Caki2 (cell line): ENCODE measurements at regions not wholly inside any gene's neighbourhood (a gene's known extent, or its start where the extent isn't known, plus 50 kb on each side); places are given as distances from the start of the nearest gene placed in this dataset.

ENCODE experiments used
- DNase-seq: peaks from one replicate; pipeline ENCODE4 v3.0.0-alpha.2; 2015; ENCODE audit warnings: low read depth
- in situ Hi-C: cut with HindIII; loops from 2 replicates; pipeline ENCODE4 v1.10.0; 2016; ENCODE audit warnings: low sequenced_read_pairs, low pct_unique_long_range_greater_than_20kb, mixed read lengths

GRCh38 chr10:78354101-78354500 lies 320.4 kb downstream of the RPS24 start:
- no peak for DNase-seq
- in situ Hi-C loops, result no loop called here

GRCh38 chr10:78356291-78356900 lies 322.7 kb downstream of the RPS24 start:
- DNase-seq, result no peak
- in situ Hi-C loops, result no loop called here

DNA sequence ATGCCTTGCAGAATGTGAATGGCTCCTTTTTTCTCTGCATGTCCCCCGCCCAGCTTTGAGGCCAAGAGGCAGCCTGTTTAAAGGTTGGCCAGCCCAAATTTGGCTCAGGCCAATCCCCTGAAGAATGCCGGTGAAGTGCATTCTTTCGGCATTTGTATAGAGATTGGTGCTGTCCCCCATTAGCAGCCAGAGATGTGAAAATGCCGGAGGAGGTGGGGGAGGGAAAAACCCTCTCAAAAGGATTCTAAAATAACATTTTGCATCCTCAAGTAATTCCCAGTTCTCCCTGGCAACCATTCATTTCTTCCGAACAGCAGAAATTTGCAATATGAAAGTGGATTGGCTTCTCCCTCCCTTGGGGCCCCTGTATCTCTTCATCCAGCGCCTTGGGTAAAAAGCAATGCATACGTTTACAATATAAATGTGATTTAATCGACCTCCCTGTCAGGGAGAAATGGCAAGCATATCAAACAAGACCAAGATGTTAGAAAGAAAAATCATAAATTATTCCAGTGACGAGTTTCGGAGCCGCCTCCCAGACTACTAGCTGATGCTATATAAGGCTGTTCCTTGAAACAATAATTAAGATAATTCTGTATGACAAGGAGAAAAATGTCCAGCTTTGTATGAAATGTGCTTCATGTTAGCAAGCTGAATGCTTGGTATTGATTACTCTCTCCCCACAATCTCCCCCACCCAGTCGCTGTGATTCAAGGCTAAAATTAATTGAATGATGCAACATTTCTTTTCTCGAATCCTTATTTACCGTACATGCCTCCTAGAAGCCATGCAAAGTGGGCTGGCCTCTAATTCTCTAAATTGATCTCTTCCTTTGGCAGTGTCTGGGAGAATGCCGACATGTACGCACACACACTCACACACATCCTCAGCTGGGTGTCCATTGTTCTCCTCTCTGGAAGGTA lies 323.7 kb downstream of the RPS24 start:
- in situ Hi-C loops, result no loop called here
- no peak for DNase-seq

DNA sequence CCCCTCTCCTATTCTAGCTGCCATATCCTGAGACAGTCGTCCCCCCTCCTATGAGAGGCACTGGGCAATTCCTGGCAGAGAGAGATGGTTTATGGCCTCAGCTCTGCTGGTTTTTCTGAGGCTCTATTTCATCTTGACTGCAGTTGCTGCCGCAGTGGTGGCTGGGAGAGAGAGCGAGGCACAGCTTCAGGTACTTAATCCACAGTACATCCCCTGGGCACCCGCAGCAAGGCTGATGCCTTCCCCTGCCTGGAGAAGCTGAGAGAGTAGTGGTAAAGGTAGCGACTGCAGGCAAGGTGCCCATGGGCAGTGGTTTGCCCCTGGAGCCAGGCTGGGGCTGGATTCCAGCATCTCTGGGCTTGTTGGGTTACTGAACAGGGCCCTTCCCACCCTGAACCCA lies 324.7 kb downstream of the RPS24 start:
- no peak for DNase-seq
- in situ Hi-C loops, result no loop called here

- in situ Hi-C loops, result no loop called here
- DNase-seq, result no peak
These were observed 325.3 kb downstream of the RPS24 start for GRCh38 chr10:78358982-78359381.

DNA sequence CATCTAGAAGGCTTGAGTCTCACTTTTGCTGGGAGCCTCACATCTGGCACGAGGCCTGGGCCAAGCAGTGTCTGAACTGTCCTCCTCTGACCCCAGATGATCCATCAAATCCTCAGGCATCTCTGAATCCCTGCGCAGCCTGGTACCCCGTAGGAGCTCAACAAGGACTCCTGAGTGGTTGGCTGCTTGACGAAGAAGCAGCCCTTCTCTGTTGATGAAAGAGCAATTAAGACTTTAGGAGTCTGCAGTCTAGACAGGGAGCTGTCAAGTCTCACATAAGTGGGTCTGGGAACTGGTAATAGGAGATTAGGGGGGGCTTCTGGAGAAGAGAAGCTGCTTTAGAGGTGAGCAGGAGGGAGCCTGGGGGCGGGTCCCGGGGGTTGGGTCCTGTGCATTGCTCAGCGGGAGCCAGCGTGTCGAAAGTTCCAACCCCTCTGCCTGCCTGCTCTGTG lies 326.0 kb downstream of the RPS24 start:
- no peak for DNase-seq
- in situ Hi-C loops, result no loop called here

- in situ Hi-C loops, result no loop called here
- no peak for DNase-seq
These were observed 326.6 kb downstream of the RPS24 start for GRCh38 chr10:78360284-78360683.

DNA sequence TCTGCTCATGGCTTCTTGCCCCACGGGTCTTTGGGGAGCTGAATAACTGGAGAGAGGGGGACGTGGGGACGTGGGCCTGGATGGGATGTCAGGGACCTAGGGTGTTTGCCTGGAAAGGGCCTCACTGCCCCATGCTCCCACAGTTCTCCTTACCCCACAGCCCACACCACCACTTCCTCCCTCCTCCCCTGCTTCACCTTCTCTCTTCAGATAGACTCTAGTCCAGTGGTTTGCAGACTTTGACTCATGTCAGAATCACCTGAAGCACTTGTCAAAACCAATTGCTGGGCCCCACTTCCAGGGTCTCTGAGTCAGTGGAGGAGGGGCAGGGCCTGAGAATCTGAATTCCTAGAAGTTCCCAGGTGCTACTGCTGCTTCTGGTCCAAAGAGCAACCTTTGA lies 327.4 kb downstream of the RPS24 start:
- no peak for DNase-seq
- in situ Hi-C loops, result no loop called here

DNA sequence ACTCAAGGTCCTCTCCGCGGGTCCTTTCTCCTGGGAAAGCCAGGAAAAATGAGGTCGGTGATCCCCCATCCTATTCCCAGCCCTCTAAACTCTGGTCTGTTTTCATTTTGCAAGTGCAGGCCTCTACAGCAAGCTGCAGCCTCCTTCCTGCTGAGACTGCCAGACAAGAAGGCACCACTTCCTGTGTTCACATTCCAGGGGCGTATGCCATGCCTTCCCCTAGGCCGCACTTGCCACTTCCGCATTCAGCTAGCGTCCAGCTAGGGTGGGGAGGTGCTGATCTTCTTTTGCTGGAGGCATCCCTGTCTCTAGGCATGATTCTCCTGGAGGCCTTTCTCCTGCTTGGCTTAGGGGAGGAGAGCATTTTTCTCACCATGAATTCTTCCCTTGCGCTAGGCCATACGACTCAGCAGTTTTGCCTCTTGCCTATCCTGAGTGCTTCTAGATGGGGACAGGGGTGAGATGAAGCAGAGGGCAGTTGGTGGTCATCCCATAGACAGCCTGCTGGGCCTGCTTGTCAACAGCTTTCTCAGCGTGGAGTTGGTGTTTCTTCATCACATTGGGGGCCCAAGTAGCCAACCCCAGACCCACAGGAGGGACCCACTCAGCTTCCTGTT lies 328.9 kb downstream of the RPS24 start:
- DNase-seq, result no peak
- in situ Hi-C loops, result no loop called here

GRCh38 chr10:78363190-78363589 lies 329.5 kb downstream of the RPS24 start:
- in situ Hi-C loops, result no loop called here
- DNase-seq, result no peak

DNA sequence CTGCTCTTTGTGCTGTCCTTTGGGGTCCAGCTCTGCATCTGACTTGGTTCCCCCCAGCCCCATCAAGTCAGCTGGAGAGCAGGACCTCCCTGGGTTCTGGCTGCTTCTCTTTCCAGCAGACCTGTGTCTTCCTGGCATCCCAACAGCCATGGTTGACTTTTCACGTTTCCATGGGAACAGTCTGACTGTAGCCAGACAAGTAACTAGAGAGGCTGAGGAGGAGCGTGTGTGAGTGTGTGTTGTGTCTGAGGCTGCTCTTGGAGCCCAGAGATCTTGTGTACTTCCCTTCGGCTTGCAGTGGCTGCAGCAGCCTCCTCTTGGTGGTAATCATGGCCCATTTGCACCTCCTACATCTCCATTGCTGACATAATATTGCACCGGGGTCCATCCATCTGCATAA lies 332.0 kb downstream of the RPS24 start:
- in situ Hi-C loops, result no loop called here
- DNase-seq, result no peak

- in situ Hi-C loops, result no loop called here
- no peak for DNase-seq
These were observed 333.2 kb downstream of the RPS24 start for GRCh38 chr10:78366663-78367411.

GRCh38 chr10:78367751-78368150 lies 334.1 kb downstream of the RPS24 start:
- in situ Hi-C loops, result no loop called here
- DNase-seq, result no peak

- in situ Hi-C loops, result no loop called here
- no peak for DNase-seq
These were observed 337.5 kb downstream of the RPS24 start for GRCh38 chr10:78371136-78371535.

DNA sequence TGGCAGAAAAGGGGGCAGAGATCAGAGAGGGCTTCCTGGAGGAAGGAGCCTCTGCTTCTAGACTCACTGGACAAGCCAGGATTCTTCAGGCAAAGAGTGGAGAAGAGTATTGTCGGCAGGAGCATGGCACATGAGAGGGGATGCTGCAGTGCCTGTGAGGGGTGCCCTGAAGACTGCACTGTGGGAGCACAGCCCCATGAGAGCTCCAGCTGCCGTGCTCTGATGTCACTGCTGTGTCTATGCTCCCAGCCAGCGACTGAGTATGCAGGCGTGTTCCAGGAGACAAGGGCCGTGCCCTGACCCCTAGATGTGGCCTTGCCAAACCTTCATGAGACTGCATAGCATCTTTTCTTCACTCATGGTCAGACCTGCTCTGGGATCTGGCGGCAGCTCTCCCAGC lies 339.1 kb downstream of the RPS24 start:
- in situ Hi-C loops, result no loop called here

GRCh38 chr10:78374331-78375028 lies 340.8 kb downstream of the RPS24 start:
- no peak for DNase-seq
- in situ Hi-C loops, result no loop called here

More for the DNA sequence above, 339.1 kb downstream of the RPS24 start:
- DNase-seq, result no peak

- no peak for DNase-seq
- in situ Hi-C loops, result no loop called here
These were observed 342.5 kb downstream of the RPS24 start for GRCh38 chr10:78375854-78376785.
